NOMO-1 treated with dmso at 0.1 percent for 144 hours (cell line): ENCODE measurements at regions not wholly inside any gene's neighbourhood (a gene's known extent, or its start where the extent isn't known, plus 50 kb on each side); places are given as distances from the start of the nearest gene placed in this dataset.
"Not testable (repeated sequence)": the region's sequence is repeated elsewhere in the genome, so short reads cannot be mapped to it uniquely, and the experiment has no call there.

Experiments used
- DNase-seq: peaks from one replicate; lab custom pipeline; 2025; ENCODE audit not compliant: unreplicated experiment; lab: John Stamatoyannopoulos, UW

DNA sequence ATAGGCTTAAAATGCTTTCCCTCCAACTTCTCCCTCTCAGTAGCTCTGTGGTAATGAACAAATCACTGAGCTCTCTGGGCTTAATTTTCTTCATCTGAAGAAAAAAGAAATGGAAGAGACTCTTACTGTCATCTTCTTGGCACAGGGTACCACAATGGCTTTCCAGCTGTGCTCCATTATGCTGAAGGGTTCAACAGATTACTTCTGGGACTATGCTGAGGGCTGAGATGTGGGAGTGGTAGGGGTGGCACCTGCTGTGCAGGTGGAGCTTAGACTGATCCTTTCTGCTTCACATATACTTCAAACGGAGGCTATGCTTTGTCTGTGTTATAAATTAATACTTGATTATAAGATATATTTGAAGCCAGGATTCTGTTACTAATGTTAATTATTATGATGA, 840.2 kb upstream of the C9orf72 start:
- DNase-seq = no peak

DNA sequence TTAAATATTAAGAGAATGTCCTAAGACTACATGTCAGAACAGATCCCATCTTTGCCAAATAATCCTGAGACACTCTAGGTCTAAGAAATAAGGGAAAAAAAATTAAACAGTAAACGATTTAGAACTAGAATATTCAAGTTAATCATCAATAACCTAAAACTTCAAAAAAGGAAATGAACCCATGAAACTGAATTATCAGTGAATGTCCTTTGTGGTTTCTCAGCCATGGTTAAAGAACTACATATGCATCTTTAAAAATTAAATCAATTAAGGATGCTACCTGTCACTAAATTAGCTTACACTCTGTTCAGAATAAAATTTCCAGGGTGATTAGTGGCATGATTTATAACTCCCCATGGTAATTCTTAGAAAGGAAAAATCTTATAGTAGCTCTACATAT, 850.0 kb upstream of the C9orf72 start:
- no peak for DNase-seq

- no peak for DNase-seq
These were observed 862.2 kb upstream of the C9orf72 start for GRCh38 chr9:28435456-28435855.

DNA sequence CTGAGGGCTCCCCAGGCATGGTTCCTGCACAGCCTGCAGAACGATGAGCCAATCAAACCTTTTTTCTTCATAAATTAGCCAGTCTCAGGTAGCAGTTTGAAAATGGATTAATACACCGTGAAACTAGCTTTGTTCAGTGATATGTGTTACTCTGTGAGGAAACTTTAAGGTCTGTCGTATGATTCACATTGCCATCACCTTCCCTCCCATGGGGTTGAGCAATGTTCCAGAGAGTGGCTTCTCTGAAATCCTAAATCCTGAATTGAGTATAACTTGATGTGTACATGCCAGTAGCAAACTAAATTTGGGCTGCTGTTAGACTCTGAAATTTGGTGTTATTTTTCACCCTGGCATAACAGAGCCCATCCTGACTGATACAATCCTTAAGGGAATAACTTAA, 866.4 kb upstream of the C9orf72 start:
- DNase-seq = no peak

- no peak for DNase-seq
These were observed 870.2 kb upstream of the C9orf72 start for GRCh38 chr9:28443461-28443860.

- no peak for DNase-seq
These were observed 871.4 kb upstream of the C9orf72 start for GRCh38 chr9:28444637-28445036.

- DNase-seq = no peak
These were observed 871.9 kb upstream of the C9orf72 start for GRCh38 chr9:28445211-28445610.

- no peak for DNase-seq
These were observed 880.6 kb upstream of the C9orf72 start for GRCh38 chr9:28453918-28454317.

- DNase-seq = no peak
These were observed 883.6 kb upstream of the C9orf72 start for GRCh38 chr9:28456861-28457260.

DNA sequence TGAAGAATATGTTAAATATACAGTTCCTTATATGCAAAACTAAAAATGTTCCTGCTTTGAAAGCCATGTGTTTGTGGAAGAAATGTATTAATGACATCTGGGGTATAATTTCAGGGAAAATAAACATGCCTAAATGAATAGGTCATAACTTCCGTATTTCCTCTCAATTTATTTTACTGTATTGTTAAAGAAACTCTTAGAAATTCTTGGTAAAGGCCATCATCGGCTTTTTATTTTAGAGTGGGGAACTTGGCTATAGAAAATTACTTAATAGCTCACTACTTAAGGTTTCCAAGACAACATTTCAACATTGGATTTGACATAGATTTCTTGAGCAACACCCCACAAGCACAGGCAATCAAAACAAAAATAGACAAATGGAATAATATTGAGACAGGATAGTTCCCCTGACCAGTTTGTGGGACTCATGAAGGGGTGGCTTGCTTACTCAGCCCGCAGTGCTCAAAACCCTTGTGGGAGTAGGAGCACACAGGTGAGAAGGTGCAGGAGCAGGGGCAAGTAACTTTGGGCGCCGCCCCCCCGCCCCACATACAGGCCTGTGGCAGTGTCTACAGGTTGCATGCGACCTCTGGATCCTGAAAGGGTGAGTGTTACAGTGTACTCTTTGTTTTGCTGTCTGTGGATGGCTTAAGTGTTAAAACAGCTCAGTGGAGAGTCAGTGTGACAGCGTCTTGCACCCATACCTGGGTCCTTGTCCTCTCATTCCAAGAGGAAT, 891.4 kb upstream of the C9orf72 start:
- DNase-seq = no peak

GRCh38 chr9:28471261-28471660, 898.0 kb upstream of the C9orf72 start:
- no peak for DNase-seq

GRCh38 chr9:28487561-28487960, 914.3 kb upstream of the C9orf72 start:
- no peak for DNase-seq

DNA sequence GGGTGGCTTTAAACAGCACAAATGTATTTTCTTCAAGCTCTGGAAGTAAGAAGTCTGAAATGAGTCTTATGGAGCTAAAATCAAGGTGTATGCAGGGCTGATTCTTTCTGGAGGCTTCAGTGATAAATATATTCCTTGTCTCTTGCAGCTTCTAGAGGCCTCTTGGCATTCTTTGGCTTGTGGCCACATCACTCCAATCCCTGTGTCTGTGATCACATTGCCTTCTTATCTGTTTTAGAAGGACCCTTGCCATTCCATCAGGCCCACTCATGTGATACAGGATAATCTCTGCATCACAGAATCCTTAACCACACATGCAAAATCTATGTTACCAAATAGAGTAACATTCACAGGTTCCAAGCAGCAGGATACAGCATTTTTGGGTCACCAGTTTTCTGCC, 917.8 kb upstream of the C9orf72 start:
- DNase-seq = no peak

GRCh38 chr9:28498168-28498567, 924.9 kb upstream of the C9orf72 start:
- not testable (repeated sequence) for DNase-seq

- DNase-seq = no peak
These were observed 928.9 kb upstream of the C9orf72 start for GRCh38 chr9:28502189-28502588.

- DNase-seq = no peak
These were observed 929.5 kb upstream of the C9orf72 start for GRCh38 chr9:28502741-28503140.

DNA sequence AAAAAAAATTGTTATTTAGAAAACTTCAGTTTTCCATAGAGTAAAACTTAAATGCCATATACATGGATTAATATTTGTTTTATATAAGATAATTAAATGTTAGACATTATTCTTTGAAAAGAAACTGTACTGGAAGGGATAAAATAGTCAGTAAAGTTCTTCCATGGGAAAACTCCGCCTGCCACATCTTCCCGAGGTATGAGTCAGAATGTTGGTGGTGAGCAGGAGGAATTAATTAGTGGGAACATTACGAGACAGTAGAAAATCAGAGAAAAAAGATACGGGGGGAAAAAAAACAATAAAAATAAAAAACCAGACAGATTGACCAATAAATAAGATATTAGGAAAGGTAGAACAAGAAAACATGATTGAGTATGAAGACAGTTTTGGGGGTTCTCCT, 930.3 kb upstream of the C9orf72 start:
- no peak for DNase-seq

GRCh38 chr9:28518439-28518838, 945.2 kb upstream of the C9orf72 start:
- no peak for DNase-seq

DNA sequence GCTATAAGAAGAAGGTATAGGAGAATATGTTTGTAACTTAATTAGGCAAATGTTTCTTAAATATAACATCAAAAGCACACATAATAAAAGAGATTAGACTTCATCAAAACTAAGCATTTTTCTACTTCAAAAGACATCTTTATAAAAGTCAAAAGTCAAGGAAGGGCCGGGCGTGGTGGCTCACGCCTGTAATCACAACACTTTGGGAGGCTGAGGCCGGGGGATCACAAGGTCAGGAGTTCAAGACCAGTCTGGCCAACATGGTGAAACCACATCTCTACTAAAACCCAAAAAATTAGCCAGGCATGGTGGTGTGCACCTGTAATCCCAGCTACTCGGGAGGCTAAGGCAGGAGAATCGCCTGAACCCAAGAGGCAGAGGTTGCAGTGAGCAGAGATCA, 951.0 kb upstream of the C9orf72 start:
- DNase-seq = not testable (repeated sequence)

DNA sequence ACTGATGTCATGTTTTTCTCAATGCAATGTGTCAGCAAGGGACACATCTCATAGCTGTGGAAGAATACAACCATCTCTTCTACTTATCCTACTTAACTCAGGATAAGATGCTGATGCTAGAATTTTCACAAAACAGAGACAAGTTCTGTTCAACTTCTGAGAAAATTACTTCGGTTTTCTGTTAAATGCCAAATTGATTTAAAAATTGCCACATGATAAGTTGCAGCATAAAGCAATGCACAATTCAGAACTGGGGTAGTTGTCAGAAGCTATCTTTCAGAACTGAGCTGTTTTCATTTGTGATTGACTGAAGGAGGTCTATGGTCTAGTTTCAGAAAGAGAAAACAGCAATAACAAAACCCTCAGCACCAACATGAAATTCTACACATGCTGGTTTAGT, 954.8 kb upstream of the C9orf72 start:
- no peak for DNase-seq

DNA sequence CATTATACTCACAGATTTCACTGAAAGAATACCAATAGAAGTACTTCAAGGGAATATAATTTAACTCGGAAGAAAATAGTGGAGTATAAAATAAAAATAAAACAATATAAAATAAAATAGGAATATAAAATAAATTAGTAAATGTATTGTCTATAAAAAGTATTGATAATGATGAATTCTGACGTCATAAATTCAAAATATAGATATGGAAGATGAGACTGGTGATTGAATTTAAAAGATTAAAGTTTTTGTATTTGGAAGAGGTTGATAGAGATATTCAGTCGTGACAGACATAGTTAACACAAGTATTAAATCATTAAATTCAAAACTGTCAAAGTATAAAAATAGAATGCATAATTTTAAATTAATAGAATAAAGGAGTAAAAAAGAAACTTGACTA, 964.9 kb upstream of the C9orf72 start:
- DNase-seq = no peak

DNA sequence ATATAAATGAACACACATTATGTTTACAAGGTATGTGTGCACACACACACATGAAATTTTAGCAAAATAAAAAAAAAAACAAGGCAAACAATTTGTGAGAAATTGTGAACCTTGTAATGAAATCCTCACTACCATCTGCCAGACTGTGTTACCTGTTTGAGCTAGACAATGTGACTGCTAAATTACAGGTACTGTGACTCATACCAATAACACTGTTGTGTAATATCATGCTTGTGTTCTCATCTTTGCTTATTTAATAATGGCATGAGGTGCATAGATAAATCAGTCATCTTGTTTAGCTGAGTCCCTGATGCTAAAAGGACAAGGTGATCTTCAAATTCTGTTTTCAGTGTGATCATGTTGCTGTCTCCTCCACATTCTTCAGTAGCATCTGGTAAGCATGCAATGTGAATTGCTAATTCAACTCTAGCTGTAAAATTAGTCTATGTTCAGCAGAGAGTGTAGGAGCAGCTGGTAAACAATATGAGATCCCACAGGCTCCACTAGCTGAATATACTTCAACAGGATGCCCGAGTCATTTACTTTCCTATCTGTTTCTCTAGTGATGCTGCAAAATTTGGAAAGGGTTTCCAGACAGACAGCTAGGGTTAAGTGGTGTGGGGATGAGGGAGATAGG, 966.3 kb upstream of the C9orf72 start:
- no peak for DNase-seq

GRCh38 chr9:28542928-28543327, 969.6 kb upstream of the C9orf72 start:
- no peak for DNase-seq
